OCI-LY7 (cell line): ENCODE measurements at regions not wholly inside any gene's neighbourhood (a gene's known extent, or its start where the extent isn't known, plus 50 kb on each side); places are given as distances from the start of the nearest gene placed in this dataset.

Experiments
- BruUV-seq: library from RNA; stranded (reverse); fragments of 400-500 nt; replicated peaks from 2 replicates; lab custom pipeline; 2021; lab: Mats Ljungman, UMichigan
- CTCF ChIA-PET: fragments of 300-600 bp; sonication (Branson Sonifier 250); formaldehyde crosslinking; loops from one replicate; lab custom pipeline; 2022; ENCODE audit warnings: antibody characterized with exemption; ENCODE audit not compliant: unreplicated experiment; lab: Charles Lee
- POLR2A ChIA-PET: fragments of 300-600 bp; sonication (Branson Sonifier 250); formaldehyde crosslinking; loops from one replicate; lab custom pipeline; 2022; ENCODE audit warnings: antibody characterized with exemption; lab: Charles Lee
- DNase-seq: peaks from one replicate; pipeline ENCODE4 v3.0.0-alpha.2; 2015; ENCODE audit warnings: low spot score
- H2AFZ ChIP-seq: fragments of 200-600 bp; sonication (generic), shearing (Covaris generic); 2 replicates; pipeline ENCODE4 v1.6.1; 2014; ENCODE audit warnings: mild to moderate bottlenecking, antibody characterized with exemption, low read length, moderate library complexity
- H3K27ac ChIP-seq: fragments of 200-600 bp; sonication (generic); 2 replicates; pipeline ENCODE4 v1.5.1; 2014; ENCODE audit warnings: mixed run types, low read depth, mild to moderate bottlenecking, moderate library complexity, low read length, inconsistent platforms; ENCODE audit not compliant: poor library complexity, severe bottlenecking
- H3K36me3 ChIP-seq: fragments of 200-600 bp; sonication (generic); 2 replicates; pipeline ENCODE4 v1.6.1; 2014; ENCODE audit warnings: mild to moderate bottlenecking, antibody characterized with exemption, low read length, moderate library complexity, mixed read lengths; ENCODE audit not compliant: insufficient read depth
- H3K4me1 ChIP-seq: fragments of 200-600 bp; sonication (generic); 2 replicates; pipeline ENCODE4 v1.5.1; 2014; ENCODE audit warnings: mild to moderate bottlenecking, low read length; ENCODE audit not compliant: insufficient read depth, poor library complexity, severe bottlenecking
- H3K4me2 ChIP-seq: fragments of 200-600 bp; sonication (generic); 2 replicates; pipeline ENCODE4 v1.6.1; 2014; ENCODE audit warnings: mild to moderate bottlenecking, low read length
- H3K4me3 ChIP-seq: fragments of 200-600 bp; sonication (generic); 2 replicates; pipeline ENCODE4 v1.5.1; 2014; ENCODE audit warnings: mild to moderate bottlenecking, low read depth, low read length; ENCODE audit not compliant: poor library complexity, severe bottlenecking
- H3K79me2 ChIP-seq: fragments of 200-600 bp; sonication (generic); 2 replicates; pipeline ENCODE4 v1.6.1; 2016; ENCODE audit warnings: low read depth, mild to moderate bottlenecking, low read length, moderate library complexity, mixed read lengths; ENCODE audit not compliant: insufficient read depth
- H3K9me2 ChIP-seq: fragments of 200-600 bp; sonication (generic); 2 replicates; pipeline ENCODE4 v1.6.1; 2016; ENCODE audit warnings: mild to moderate bottlenecking, low read length, mixed read lengths; ENCODE audit not compliant: insufficient read depth
- H3K9me3 ChIP-seq: fragments of 200-600 bp; sonication (generic); 2 replicates; pipeline ENCODE4 v1.6.1; 2014; ENCODE audit warnings: mild to moderate bottlenecking, mixed run types, low read length, mixed read lengths
- H4K20me1 ChIP-seq: fragments of 200-600 bp; sonication (generic); 2 replicates; pipeline ENCODE4 v1.6.1; 2014; ENCODE audit warnings: mild to moderate bottlenecking, antibody characterized with exemption, low read length, moderate library complexity, mixed read lengths; ENCODE audit not compliant: insufficient read depth
- EZH2phosphoT487 ChIP-seq: fragments of 200-600 bp; sonication (generic); IDR thresholded peaks from 2 replicates; pipeline ENCODE4 v1.6.1; 2018; ENCODE audit warnings: low read depth, borderline replicate concordance, mild to moderate bottlenecking, mixed run types, antibody characterized with exemption, low read length, moderate library complexity, mixed read lengths
- intact Hi-C: fragments of 100-400 bp; cut with micrococcal nuclease; formaldehyde crosslinking; loops from one replicate; pipeline ENCODE4 v1.10.0; 2022; ENCODE audit not compliant: unreplicated experiment
- TF ChIP-seq, protein P1 (sequence below): fragments of 200-600 bp; sonication (generic); conservative IDR thresholded peaks from 2 replicates; pipeline ENCODE4 v1.5.1; 2014; ENCODE audit warnings: mild to moderate bottlenecking, antibody characterized with exemption, low read length, moderate library complexity, mixed read lengths

DNA sequence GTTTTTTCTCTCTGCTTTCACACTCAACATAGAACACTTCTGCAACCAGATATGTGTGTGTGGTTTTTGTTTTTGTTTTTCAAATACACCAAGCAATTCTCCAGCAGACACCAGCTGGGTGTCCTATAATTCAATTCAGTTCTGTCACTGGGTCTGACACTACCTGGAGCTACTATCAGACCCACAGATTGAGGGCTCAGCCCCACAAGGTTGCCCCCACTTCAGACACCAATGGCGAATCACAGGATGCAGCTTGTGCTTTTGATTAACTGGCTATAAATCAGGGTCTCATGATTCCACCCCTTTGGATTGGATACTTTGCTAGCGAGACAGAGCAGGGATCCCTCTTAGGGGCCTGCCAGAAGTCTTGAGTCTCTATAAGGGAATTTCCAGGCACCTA, 462.2 kb upstream of the NRP1 start:
- no peak for DNase-seq
- no TSS peak for BruUV-seq
- Histone ChIP-seq H3K4me1 (no peaks in the 10 kb centered on the region), H4K20me1 (no peaks in the 10 kb centered on the region), H3K27ac (no peak overlapping the region), H3K36me3 (no peaks in the 10 kb centered on the region), H3K4me2 (no peak overlapping the region), H2AFZ (no peak overlapping the region), H3K4me3 (no peak overlapping the region), H3K9me3 (no peaks in the 10 kb centered on the region), H3K9me2 (no peaks in the 10 kb centered on the region), H3K79me2 (no peaks in the 10 kb centered on the region)
- POLR2A ChIA-PET: no interaction called here
- intact Hi-C loops: no loop called here
- no peak for TF ChIP-seq EZH2phosphoT487
- CTCF ChIA-PET: no interaction called here

DNA sequence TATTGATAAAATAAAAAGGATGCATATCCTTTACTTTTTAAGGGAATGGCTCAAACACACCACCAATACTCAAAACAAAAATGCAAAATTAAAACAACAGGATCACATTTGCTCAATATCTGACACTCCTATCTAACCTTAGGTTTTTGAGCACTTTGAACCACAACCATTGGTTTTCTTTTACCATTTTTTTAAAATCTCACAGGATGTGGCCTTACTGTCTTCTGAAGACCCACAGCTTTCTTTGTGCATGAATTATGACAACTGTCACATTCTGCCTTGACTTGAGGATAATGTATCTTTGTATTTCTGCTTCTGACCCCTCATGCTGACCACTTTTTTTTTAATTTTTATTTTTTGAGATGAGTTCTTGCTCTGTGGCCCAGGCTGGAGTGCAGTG, 461.1 kb upstream of the NRP1 start:
- H3K36me3 ChIP-seq: no peaks in the 10 kb centered on the region
- H3K4me3 ChIP-seq: no peak overlapping the region
- BruUV-seq: no TSS peak
- H3K4me1 ChIP-seq: no peaks in the 10 kb centered on the region
- no peaks in the 10 kb centered on the region for H3K9me3 ChIP-seq
- CTCF ChIA-PET: no interaction called here
- H2AFZ ChIP-seq: no peak overlapping the region
- no peak overlapping the region for H3K27ac ChIP-seq
- no peak for TF ChIP-seq EZH2phosphoT487
- TF ChIP-seq, protein P1, sequence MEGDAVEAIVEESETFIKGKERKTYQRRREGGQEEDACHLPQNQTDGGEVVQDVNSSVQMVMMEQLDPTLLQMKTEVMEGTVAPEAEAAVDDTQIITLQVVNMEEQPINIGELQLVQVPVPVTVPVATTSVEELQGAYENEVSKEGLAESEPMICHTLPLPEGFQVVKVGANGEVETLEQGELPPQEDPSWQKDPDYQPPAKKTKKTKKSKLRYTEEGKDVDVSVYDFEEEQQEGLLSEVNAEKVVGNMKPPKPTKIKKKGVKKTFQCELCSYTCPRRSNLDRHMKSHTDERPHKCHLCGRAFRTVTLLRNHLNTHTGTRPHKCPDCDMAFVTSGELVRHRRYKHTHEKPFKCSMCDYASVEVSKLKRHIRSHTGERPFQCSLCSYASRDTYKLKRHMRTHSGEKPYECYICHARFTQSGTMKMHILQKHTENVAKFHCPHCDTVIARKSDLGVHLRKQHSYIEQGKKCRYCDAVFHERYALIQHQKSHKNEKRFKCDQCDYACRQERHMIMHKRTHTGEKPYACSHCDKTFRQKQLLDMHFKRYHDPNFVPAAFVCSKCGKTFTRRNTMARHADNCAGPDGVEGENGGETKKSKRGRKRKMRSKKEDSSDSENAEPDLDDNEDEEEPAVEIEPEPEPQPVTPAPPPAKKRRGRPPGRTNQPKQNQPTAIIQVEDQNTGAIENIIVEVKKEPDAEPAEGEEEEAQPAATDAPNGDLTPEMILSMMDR: no peak
- intact Hi-C loops: no loop called here
- H3K9me2 ChIP-seq: no peaks in the 10 kb centered on the region
- DNase-seq: no peak
- H4K20me1 ChIP-seq: no peaks in the 10 kb centered on the region
- H3K79me2 ChIP-seq: no peaks in the 10 kb centered on the region
- POLR2A ChIA-PET: no interaction called here
- no peak overlapping the region for H3K4me2 ChIP-seq

GRCh38 chr10:33794460-33794859, 460.0 kb upstream of the NRP1 start:
- intact Hi-C loops: no loop called here
- no peaks in the 10 kb centered on the region for H3K36me3 ChIP-seq
- H2AFZ ChIP-seq: no peak overlapping the region
- no peaks in the 10 kb centered on the region for H3K9me2 ChIP-seq
- no peaks in the 10 kb centered on the region for H4K20me1 ChIP-seq
- ChIA-PET CTCF (no interaction called here), POLR2A (no interaction called here)
- H3K4me3 ChIP-seq: no peak overlapping the region
- no peak for TF ChIP-seq EZH2phosphoT487
- TF ChIP-seq, protein P1: no peak
- H3K9me3 ChIP-seq: no peaks in the 10 kb centered on the region
- no peak overlapping the region for H3K4me2 ChIP-seq
- no TSS peak for BruUV-seq
- DNase-seq: no peak
- H3K79me2 ChIP-seq: no peaks in the 10 kb centered on the region
- H3K27ac ChIP-seq: no peak overlapping the region
- no peaks in the 10 kb centered on the region for H3K4me1 ChIP-seq
